ENCODE measurements at regions not wholly inside any gene's neighbourhood (a gene's known extent, or its start where the extent isn't known, plus 50 kb on each side); places are given as distances from the start of the nearest gene placed in this dataset.

GRCh38 chr5:88555674-88556073, 287.0 kb upstream of the TMEM161B start:
- no peak overlapping the region for H2BK120ac ChIP-seq (replicated peaks; ENCODE audit: low read depth, low read length)
- no peaks in the 10 kb centered on the region for H3K36me3 ChIP-seq (ENCODE audit: control insufficient read depth in 2 of 4, insufficient read depth in 4 of 4, low read length in 3 of 4)
- H3K23me2 ChIP-seq (ENCODE audit: low read depth, low read length) = no peaks in the 10 kb centered on the region
- H3K4ac ChIP-seq (replicated peaks; ENCODE audit: insufficient read length, low read depth, low read length) = no peak overlapping the region
- no peak overlapping the region for H3K23ac ChIP-seq (ENCODE audit: insufficient read length)
- CTCF ChIA-PET (ENCODE audit: partially characterized antibody) = no interaction called here
- H4K5ac ChIP-seq (ENCODE audit: insufficient read length, low read depth, low read length) = no peak overlapping the region
- no peak overlapping the region for H2BK15ac ChIP-seq (ENCODE audit: low read length)
- H4K8ac ChIP-seq (ENCODE audit: extremely low read depth, insufficient read depth, low read length) = no peak overlapping the region
- no peaks in the 10 kb centered on the region for H3K9me3 ChIP-seq (ENCODE audit: insufficient read depth in 2 of 2, low read depth in 1 of 2, low read length in 1 of 2)
- FAIRE-seq = peak; percentile 42
- no peak overlapping the region for H2BK20ac ChIP-seq (ENCODE audit: low read length)
- no peak overlapping the region for H2AK5ac ChIP-seq (ENCODE audit: low read depth, low read length)
- DNase-seq (ENCODE audit: low read depth in 1 of 2, low spot score in 2 of 2) = peak in 1 of 2 experiments; percentile 44
- no peak overlapping the region for H3K56ac ChIP-seq (replicated peaks; ENCODE audit: insufficient read length, low read depth, low read length)
- H3K4me1 ChIP-seq (replicated peaks in 1 of 4; ENCODE audit: control insufficient read depth in 3 of 4, insufficient read depth in 4 of 4, low read length in 3 of 4) = peaks cover 0 to 2% (median 0%) of the 10 kb centered on the region in 4 experiments; a peak in 2 of 7 replicates
- POLR2A ChIA-PET (ENCODE audit: partially characterized antibody) = interaction anchor here (0.6 kb wide), 1 partner anchor 27 kb away, joined by 3 read pairs; no protein-coding TSS in a partner anchor
- H3K27me3 ChIP-seq (replicated peaks in 1 of 4; ENCODE audit: control insufficient read depth in 3 of 4, extremely low read depth in 1 of 4, insufficient read depth in 3 of 4, low read length in 3 of 4) = no peaks in the 10 kb centered on the region
- TF ChIP-seq TAF7 (optimal IDR thresholded peaks at IDR 0.05; ENCODE audit: borderline replicate concordance, low read depth, low read length) = peak; percentile 15
- TF ChIP-seq RAD21 (IDR thresholded peaks at IDR 0.05 in 1 of 2, conservative IDR thresholded peaks at IDR 0.05 in 1 of 2; ENCODE audit: low read depth in 2 of 2, low read length in 2 of 2) = peak in 1 of 2 experiments; percentile 12; a peak in 1 of 4 replicates
- no peak for TF ChIP-seq ZNF274 (IDR thresholded peaks at IDR 0.05; ENCODE audit: borderline replicate concordance, extremely low read depth, low read length)
- no peak for TF ChIP-seq NANOG (IDR thresholded peaks at IDR 0.05; ENCODE audit: insufficient read depth, low read depth, low read length, poor library complexity, severe bottlenecking)
- TF ChIP-seq SP2 (IDR thresholded peaks at IDR 0.05; ENCODE audit: low read length) = no peak
- H2BK12ac ChIP-seq (ENCODE audit: low read depth, low read length) = no peak overlapping the region
- H3K9ac ChIP-seq (replicated peaks in 1 of 4; ENCODE audit: extremely low read depth in 1 of 4, low read depth in 3 of 4, low read length in 3 of 4) = no peak overlapping the region
- no peak overlapping the region for H2BK5ac ChIP-seq (ENCODE audit: low read depth, low read length)
- no peak overlapping the region for H3K18ac ChIP-seq (ENCODE audit: extremely low read depth, low read length)
- no peaks in the 10 kb centered on the region for H3K79me1 ChIP-seq (ENCODE audit: low read depth, low read length)
- H2AFZ ChIP-seq (ENCODE audit: low read length) = no peak overlapping the region
- no peak overlapping the region for H3K4me3 ChIP-seq (ENCODE audit: extremely low read depth in 1 of 4, insufficient read depth in 2 of 4, low read depth in 3 of 4, low read length in 4 of 4)
- no peaks in the 10 kb centered on the region for H3K79me2 ChIP-seq (ENCODE audit: control insufficient read depth in 1 of 2, insufficient read depth in 2 of 2, low read length in 2 of 2)
- H4K91ac ChIP-seq (replicated peaks; ENCODE audit: insufficient read length, low read length) = no peak overlapping the region
- H4K20me1 ChIP-seq (replicated peaks in 1 of 2; ENCODE audit: control insufficient read depth in 1 of 2, insufficient read depth in 2 of 2, low read length in 2 of 2) = no peaks in the 10 kb centered on the region
- H3K27ac ChIP-seq (ENCODE audit: low read depth, low read length) = no peak overlapping the region
- 0 out of 4 replicates have a peak overlapping the region, but pooled peaks of 1 of the 2 experiments have one; percentile 9 for H3K4me2 ChIP-seq (ENCODE audit: insufficient read depth in 1 of 2, low read depth in 2 of 2, low read length in 2 of 2)
- 37% methylated on average over 4 of the region's 4 CpGs; no CpG with 5 or more reads in 1 of the 2 experiments for WGBS, 2 experiments (ENCODE audit: extremely low coverage in 1 of 2, insufficient coverage in 1 of 2, insufficient read length in 1 of 2, insufficient replicate concordance in 2 of 2, low coverage in 1 of 2, low lambda C conversion rate in 2 of 2, missing lambda C conversion rate in 1 of 2)
- H3K14ac ChIP-seq (ENCODE audit: insufficient read length) = no peak overlapping the region
